ENCODE measurements at regions not wholly inside any gene's neighbourhood (a gene's known extent, or its start where the extent isn't known, plus 50 kb on each side); places are given as distances from the start of the nearest gene placed in this dataset.
A peak's percentile ranks its signal among the peaks of the same experiment; 100 is the strongest.

DNA sequence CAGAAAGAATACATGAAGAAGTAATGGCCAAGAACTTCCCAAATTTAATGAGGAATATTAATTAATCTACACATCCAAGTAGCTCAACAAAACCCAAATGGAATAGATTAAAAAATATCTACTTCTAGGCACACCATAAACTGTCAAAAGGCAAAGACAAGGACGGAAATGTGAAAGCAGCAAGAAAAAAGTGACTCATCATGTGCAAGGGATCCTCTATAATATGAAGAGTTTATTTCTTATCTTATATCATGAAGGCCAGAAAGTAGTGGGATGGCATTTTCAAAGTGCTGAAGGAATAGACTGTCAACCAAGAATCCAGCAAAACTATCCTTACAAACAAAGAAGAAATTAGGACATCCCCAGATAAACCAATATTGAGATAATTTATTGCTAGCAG lies 73.9 kb upstream of the PRICKLE2 start:
- H4K20me1 ChIP-seq (ENCODE audit: control insufficient read depth, extremely low read depth, insufficient read depth, low read length) = no peaks in the 10 kb centered on the region
- no peak for DNase-seq (ENCODE audit: low read depth in 2 of 2)
- H3K4me3 ChIP-seq (replicated peaks in 1 of 4; ENCODE audit: control extremely low read depth in 1 of 4, insufficient read depth in 1 of 4, low read depth in 3 of 4, low read length in 4 of 4) = no peak overlapping the region
- H3K9me3 ChIP-seq (ENCODE audit: control insufficient read depth, insufficient read depth, low read depth, low read length) = no peaks in the 10 kb centered on the region
- H3K79me2 ChIP-seq (ENCODE audit: control insufficient read depth, insufficient read depth, low read length) = no peaks in the 10 kb centered on the region
- H3K27ac ChIP-seq (ENCODE audit: insufficient read depth, low read length) = no peak overlapping the region
- H3K9ac ChIP-seq (ENCODE audit: insufficient read depth, low read length) = no peak overlapping the region
- no peaks in the 10 kb centered on the region for H3K27me3 ChIP-seq (ENCODE audit: control insufficient read depth, insufficient read depth, low read length)
- H3K4me1 ChIP-seq (ENCODE audit: control insufficient read depth, extremely low read depth, insufficient read depth, low read length) = peaks cover 2% of the 10 kb centered on the region
- H2AFZ ChIP-seq (ENCODE audit: low read length) = no peak overlapping the region
- no peak overlapping the region for H3K4me2 ChIP-seq (ENCODE audit: extremely low read depth, insufficient read depth, low read length)
- TF ChIP-seq EZH2 (IDR thresholded peaks at IDR 0.05; ENCODE audit: low read length, missing control alignments) = no peak
- TF ChIP-seq, protein P1, sequence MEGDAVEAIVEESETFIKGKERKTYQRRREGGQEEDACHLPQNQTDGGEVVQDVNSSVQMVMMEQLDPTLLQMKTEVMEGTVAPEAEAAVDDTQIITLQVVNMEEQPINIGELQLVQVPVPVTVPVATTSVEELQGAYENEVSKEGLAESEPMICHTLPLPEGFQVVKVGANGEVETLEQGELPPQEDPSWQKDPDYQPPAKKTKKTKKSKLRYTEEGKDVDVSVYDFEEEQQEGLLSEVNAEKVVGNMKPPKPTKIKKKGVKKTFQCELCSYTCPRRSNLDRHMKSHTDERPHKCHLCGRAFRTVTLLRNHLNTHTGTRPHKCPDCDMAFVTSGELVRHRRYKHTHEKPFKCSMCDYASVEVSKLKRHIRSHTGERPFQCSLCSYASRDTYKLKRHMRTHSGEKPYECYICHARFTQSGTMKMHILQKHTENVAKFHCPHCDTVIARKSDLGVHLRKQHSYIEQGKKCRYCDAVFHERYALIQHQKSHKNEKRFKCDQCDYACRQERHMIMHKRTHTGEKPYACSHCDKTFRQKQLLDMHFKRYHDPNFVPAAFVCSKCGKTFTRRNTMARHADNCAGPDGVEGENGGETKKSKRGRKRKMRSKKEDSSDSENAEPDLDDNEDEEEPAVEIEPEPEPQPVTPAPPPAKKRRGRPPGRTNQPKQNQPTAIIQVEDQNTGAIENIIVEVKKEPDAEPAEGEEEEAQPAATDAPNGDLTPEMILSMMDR (conservative IDR thresholded peaks at IDR 0.05 in 1 of 2, IDR thresholded peaks at IDR 0.05 in 1 of 2; ENCODE audit: low read depth in 1 of 2, low read length in 2 of 2) = no peak
- H3K36me3 ChIP-seq (ENCODE audit: control insufficient read depth, insufficient read depth, low read length) = no peaks in the 10 kb centered on the region

DNA sequence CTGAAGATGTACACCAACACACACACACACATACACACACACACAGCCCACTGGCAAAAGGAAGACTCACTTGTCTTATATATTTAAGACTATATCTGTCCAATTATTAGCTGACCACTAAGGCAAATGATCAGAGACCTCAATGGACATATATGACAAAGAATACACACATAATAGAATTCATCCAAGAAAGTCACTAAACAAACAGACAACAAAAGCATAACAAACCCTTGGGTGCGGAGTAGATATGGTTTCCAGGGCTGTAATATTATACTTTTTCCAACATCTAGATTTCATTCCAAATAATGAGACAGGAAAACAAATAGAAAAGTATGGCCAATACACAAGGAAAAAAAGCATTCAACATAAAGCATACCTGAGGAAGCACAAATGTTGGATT lies 72.3 kb upstream of the PRICKLE2 start:
- Histone ChIP-seq H3K9me3 (ENCODE audit: control insufficient read depth, insufficient read depth, low read depth, low read length) (no peaks in the 10 kb centered on the region), H4K20me1 (ENCODE audit: control insufficient read depth, extremely low read depth, insufficient read depth, low read length) (no peaks in the 10 kb centered on the region), H3K36me3 (ENCODE audit: control insufficient read depth, insufficient read depth, low read length) (no peaks in the 10 kb centered on the region), H3K4me3 (replicated peaks in 1 of 4; ENCODE audit: control extremely low read depth in 1 of 4, insufficient read depth in 1 of 4, low read depth in 3 of 4, low read length in 4 of 4) (no peak overlapping the region), H2AFZ (ENCODE audit: low read length) (no peak overlapping the region), H3K4me2 (ENCODE audit: extremely low read depth, insufficient read depth, low read length) (no peak overlapping the region), H3K9ac (ENCODE audit: insufficient read depth, low read length) (no peak overlapping the region), H3K27ac (ENCODE audit: insufficient read depth, low read length) (no peak overlapping the region), H3K4me1 (ENCODE audit: control insufficient read depth, extremely low read depth, insufficient read depth, low read length) (peaks cover 2% of the 10 kb centered on the region), H3K27me3 (ENCODE audit: control insufficient read depth, insufficient read depth, low read length) (no peaks in the 10 kb centered on the region), H3K79me2 (ENCODE audit: control insufficient read depth, insufficient read depth, low read length) (no peaks in the 10 kb centered on the region)
- TF ChIP-seq, protein P1 (conservative IDR thresholded peaks at IDR 0.05 in 1 of 2, IDR thresholded peaks at IDR 0.05 in 1 of 2; ENCODE audit: low read depth in 1 of 2, low read length in 2 of 2) = no peak
- no peak for TF ChIP-seq EZH2 (IDR thresholded peaks at IDR 0.05; ENCODE audit: low read length, missing control alignments)
- DNase-seq (ENCODE audit: low read depth in 2 of 2) = no peak

DNA sequence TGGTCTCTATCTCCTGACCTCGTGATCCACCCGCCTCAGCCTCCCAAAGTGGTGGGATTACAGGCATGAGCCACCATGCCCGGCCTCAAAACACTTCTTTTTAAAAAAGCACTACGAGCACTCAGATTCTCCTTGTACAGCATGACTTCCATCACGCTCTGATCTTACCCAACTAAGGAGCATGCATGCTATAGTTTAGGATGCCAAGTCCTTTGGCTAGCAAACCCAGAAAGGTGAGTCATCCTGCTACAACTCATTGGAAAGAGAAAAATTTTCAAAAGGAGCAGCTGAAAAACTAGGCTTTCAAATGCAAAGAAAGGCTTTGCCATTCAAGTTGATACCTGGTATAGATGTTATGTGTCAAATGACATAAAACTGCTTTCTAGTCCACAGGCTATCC lies 70.3 kb upstream of the PRICKLE2 start:
- DNase-seq (ENCODE audit: low read depth in 2 of 2) = peak; percentile 93 to 94
- Histone ChIP-seq H3K79me2 (ENCODE audit: control insufficient read depth, insufficient read depth, low read length) (no peaks in the 10 kb centered on the region), H3K4me2 (ENCODE audit: extremely low read depth, insufficient read depth, low read length) (peak overlapping the region; percentile 74), H4K20me1 (ENCODE audit: control insufficient read depth, extremely low read depth, insufficient read depth, low read length) (no peaks in the 10 kb centered on the region), H2AFZ (ENCODE audit: low read length) (no peak overlapping the region), H3K4me1 (ENCODE audit: control insufficient read depth, extremely low read depth, insufficient read depth, low read length) (peaks cover 11% of the 10 kb centered on the region), H3K9ac (ENCODE audit: insufficient read depth, low read length) (no peak overlapping the region), H3K36me3 (ENCODE audit: control insufficient read depth, insufficient read depth, low read length) (no peaks in the 10 kb centered on the region), H3K27ac (ENCODE audit: insufficient read depth, low read length) (no peak overlapping the region), H3K9me3 (ENCODE audit: control insufficient read depth, insufficient read depth, low read depth, low read length) (no peaks in the 10 kb centered on the region), H3K4me3 (replicated peaks in 1 of 4; ENCODE audit: control extremely low read depth in 1 of 4, insufficient read depth in 1 of 4, low read depth in 3 of 4, low read length in 4 of 4) (no peak overlapping the region), H3K27me3 (ENCODE audit: control insufficient read depth, insufficient read depth, low read length) (no peaks in the 10 kb centered on the region)
- TF ChIP-seq, protein P1 (conservative IDR thresholded peaks at IDR 0.05 in 1 of 2, IDR thresholded peaks at IDR 0.05 in 1 of 2; ENCODE audit: low read depth in 1 of 2, low read length in 2 of 2) = no peak
- TF ChIP-seq EZH2 (IDR thresholded peaks at IDR 0.05; ENCODE audit: low read length, missing control alignments) = no peak
